Stimulated activated CD4-positive, alpha-beta T cell treated with anti-CD3 and anti-CD28 coated beads, Interleukin-2, amount 100 ng/mL, for 24 hours (primary cell): ENCODE measurements at regions not wholly inside any gene's neighbourhood (a gene's known extent, or its start where the extent isn't known, plus 50 kb on each side); places are given as distances from the start of the nearest gene placed in this dataset.
A peak's percentile ranks its signal among the peaks of the same experiment; 100 is the strongest.
"Not testable (repeated sequence)": the region's sequence is repeated elsewhere in the genome, so short reads cannot be mapped to it uniquely, and the experiment has no call there.

Source experiments
- DNase-seq, 2 donors: peaks; one replicate each; pipeline ENCODE4 v3.0.0-alpha.2; 2020

GRCh38 chr7:55304018-55304762 lies 60.9 kb upstream of the LANCL2 start:
- no peak for DNase-seq

GRCh38 chr7:55305135-55305534 lies 60.0 kb upstream of the LANCL2 start:
- no peak for DNase-seq

GRCh38 chr7:55306331-55306730 lies 58.8 kb upstream of the LANCL2 start:
- DNase-seq = no peak

GRCh38 chr7:55307123-55307916 lies 57.8 kb upstream of the LANCL2 start:
- no peak for DNase-seq

GRCh38 chr7:55308186-55308929 lies 56.8 kb upstream of the LANCL2 start:
- no peak for DNase-seq

GRCh38 chr7:55309040-55309991 lies 55.8 kb upstream of the LANCL2 start:
- peak; percentile 73 to 74 for DNase-seq

- DNase-seq = no peak
Measured at GRCh38 chr7:55310287-55311025, 54.7 kb upstream of the LANCL2 start.

- DNase-seq = not testable (repeated sequence)
Measured at GRCh38 chr7:55311892-55312291, 53.2 kb upstream of the LANCL2 start.

- not testable (repeated sequence) for DNase-seq
Measured at GRCh38 chr7:55313671-55314070, 51.5 kb upstream of the LANCL2 start.

GRCh38 chr7:55314967-55315366 lies 50.2 kb upstream of the LANCL2 start:
- no peak for DNase-seq
